Cerebellar cortex (tissue), 1 donor: ENCODE measurements at regions not wholly inside any gene's neighbourhood (a gene's known extent, or its start where the extent isn't known, plus 50 kb on each side); places are given as distances from the start of the nearest gene placed in this dataset.
"Not testable (repeated sequence)": the region's sequence is repeated elsewhere in the genome, so short reads cannot be mapped to it uniquely, and the experiment has no call there.

Experiments used
- DNase-seq: peaks from one replicate; pipeline ENCODE4 v3.0.0-alpha.2; 2015; ENCODE audit warnings: low spot score

GRCh38 chr20:11976966-11977365, 59.3 kb downstream of the BTBD3 start:
- DNase-seq, result no peak

GRCh38 chr20:11978496-11978895, 60.8 kb downstream of the BTBD3 start:
- DNase-seq, result no peak

- peak; percentile 2 for DNase-seq
Measured at GRCh38 chr20:11979306-11979990, 61.8 kb downstream of the BTBD3 start.

- DNase-seq, result no peak
Measured at GRCh38 chr20:11980263-11980662, 62.6 kb downstream of the BTBD3 start.

GRCh38 chr20:11981366-11981947, 63.8 kb downstream of the BTBD3 start:
- DNase-seq, result no peak

- DNase-seq, result no peak
Measured at GRCh38 chr20:11982289-11982954, 64.7 kb downstream of the BTBD3 start.

- no peak for DNase-seq
Measured at GRCh38 chr20:11982955-11983470, 65.3 kb downstream of the BTBD3 start.

GRCh38 chr20:11986954-11987353, 69.3 kb downstream of the BTBD3 start:
- no peak for DNase-seq

GRCh38 chr20:11987526-11987925, 69.8 kb downstream of the BTBD3 start:
- DNase-seq, result no peak

- no peak for DNase-seq
Measured at GRCh38 chr20:11989018-11989771, 71.5 kb downstream of the BTBD3 start.

- DNase-seq, result no peak
Measured at GRCh38 chr20:11992426-11992825, 74.7 kb downstream of the BTBD3 start.

GRCh38 chr20:11993886-11994461, 76.3 kb downstream of the BTBD3 start:
- no peak for DNase-seq

- no peak for DNase-seq
Measured at GRCh38 chr20:11995805-11996567, 78.3 kb downstream of the BTBD3 start.

GRCh38 chr20:12004776-12005175, 87.1 kb downstream of the BTBD3 start:
- DNase-seq, result not testable (repeated sequence)

GRCh38 chr20:12012241-12013222, 94.8 kb downstream of the BTBD3 start:
- peak; percentile 36 for DNase-seq

GRCh38 chr20:12014276-12014675, 96.6 kb downstream of the BTBD3 start:
- no peak for DNase-seq

- DNase-seq, result no peak
Measured at GRCh38 chr20:12014736-12015135, 97.0 kb downstream of the BTBD3 start.

- no peak for DNase-seq
Measured at GRCh38 chr20:12016291-12016690, 98.6 kb downstream of the BTBD3 start.

- DNase-seq, result no peak
Measured at GRCh38 chr20:12019715-12020114, 102.0 kb downstream of the BTBD3 start.

GRCh38 chr20:12020846-12021245, 103.2 kb downstream of the BTBD3 start:
- no peak for DNase-seq
